CD14-positive monocyte (primary cell): ENCODE measurements at regions not wholly inside any gene's neighbourhood (a gene's known extent, or its start where the extent isn't known, plus 50 kb on each side); places are given as distances from the start of the nearest gene placed in this dataset.

Experiments used
- DNase-seq, 3 donors: peaks; one replicate each; pipeline ENCODE4 v3.0.0-alpha.2; 2011 to 2022
- H2AFZ ChIP-seq: 2 replicates; pipeline ENCODE4 v1.6.0; 2012; ENCODE audit warnings: mild to moderate bottlenecking, low read depth, low read length, inconsistent platforms; ENCODE audit not compliant: insufficient read depth, poor library complexity, severe bottlenecking
- H3K27ac ChIP-seq, 2 donors: 1 replicate in 1 of 2; 2 replicates in 1 of 2; pipeline ENCODE4 v1.5.1; 2012 to 2013; ENCODE audit warnings: low read length in 2 of 2, control low read depth in 1 of 2, inconsistent platforms in 1 of 2, low read depth in 1 of 2, mild to moderate bottlenecking in 1 of 2
- H3K27me3 ChIP-seq, 2 donors: one replicate each; pipeline versions ENCODE4 v1.6.0 to v1.6.1; 2011 to 2013; ENCODE audit warnings: low read length in 2 of 2; ENCODE audit not compliant: control insufficient read depth in 2 of 2, insufficient read depth in 2 of 2
- H3K36me3 ChIP-seq, 2 donors: replicated peaks in 1 of 2; 1 replicate in 1 of 2; 2 replicates in 1 of 2; pipeline versions ENCODE4 v1.5.1 to v1.6.1; 2012 to 2013; ENCODE audit warnings: low read length in 2 of 2, control low read depth in 1 of 2, inconsistent platforms in 1 of 2, mild to moderate bottlenecking in 1 of 2; ENCODE audit not compliant: insufficient read depth in 2 of 2, control insufficient read depth in 1 of 2
- H3K4me1 ChIP-seq, 2 donors: 1 replicate in 1 of 2; 2 replicates in 1 of 2; pipeline versions ENCODE4 v1.5.1 to v1.6.1; 2012 to 2013; ENCODE audit warnings: low read length in 2 of 2, control low read depth in 1 of 2, inconsistent platforms in 1 of 2, mild to moderate bottlenecking in 1 of 2, moderate library complexity in 1 of 2; ENCODE audit not compliant: insufficient read depth in 2 of 2, control insufficient read depth in 1 of 2
- H3K4me2 ChIP-seq: replicated peaks from 2 replicates; pipeline ENCODE3; 2012; ENCODE audit warnings: low read length, moderate library complexity, mild to moderate bottlenecking; ENCODE audit not compliant: poor library complexity, severe bottlenecking; ENCODE audit errors: extremely low read depth
- H3K4me3 ChIP-seq, 3 experiments: fragments of 200-600 bp in 1 of 3; sonication (generic) in 1 of 3; replicated peaks in 1 of 3; 1 replicate in 2 of 3; 2 replicates in 1 of 3; pipeline ENCODE4 v1.5.1; 2011 to 2013; ENCODE audit warnings: low read length in 3 of 3, mild to moderate bottlenecking in 3 of 3, control low read depth in 2 of 3, low read depth in 2 of 3, inconsistent platforms in 1 of 3, moderate library complexity in 1 of 3
- H3K79me2 ChIP-seq: 2 replicates; pipeline ENCODE4 v1.6.0; 2012; ENCODE audit warnings: mild to moderate bottlenecking, control low read depth, inconsistent platforms, low read length, moderate library complexity; ENCODE audit not compliant: insufficient read depth
- H3K9ac ChIP-seq: 2 replicates; pipeline ENCODE4 v1.6.0; 2017; ENCODE audit warnings: low read length, mild to moderate bottlenecking; ENCODE audit not compliant: insufficient read depth, poor library complexity, severe bottlenecking
- H3K9me3 ChIP-seq, 2 donors: replicated peaks in 1 of 2; 1 replicate in 1 of 2; 2 replicates in 1 of 2; pipeline versions ENCODE4 v1.5.1 to v1.6.1; 2012 to 2013; ENCODE audit warnings: low read length in 2 of 2, control low read depth in 1 of 2; ENCODE audit not compliant: control insufficient read depth in 1 of 2, insufficient read depth in 1 of 2
- H4K20me1 ChIP-seq: 2 replicates; pipeline ENCODE4 v1.6.0; 2012; ENCODE audit warnings: mild to moderate bottlenecking, low read length, control low read depth, moderate library complexity; ENCODE audit not compliant: insufficient read depth
- H3K27ac Mint-ChIP-seq, 7 donors: one replicate each; pipeline ENCODE4 v1.8.0; 2020; ENCODE audit warnings: mild to moderate bottlenecking in 7 of 7, mixed read lengths in 7 of 7, moderate library complexity in 6 of 7, inconsistent platforms in 2 of 7
- H3K27me3 Mint-ChIP-seq, 3 donors: one replicate each; pipeline ENCODE4 v1.8.0; 2021 to 2022; ENCODE audit warnings: low read depth in 3 of 3, mild to moderate bottlenecking in 3 of 3, mixed read lengths in 3 of 3, moderate library complexity in 3 of 3, inconsistent platforms in 1 of 3
- H3K36me3 Mint-ChIP-seq, 2 donors: one replicate each; pipeline ENCODE4 v1.8.0; 2020; ENCODE audit warnings: mixed read lengths in 2 of 2, inconsistent platforms in 1 of 2, mild to moderate bottlenecking in 1 of 2
- H3K4me1 Mint-ChIP-seq: one replicate; pipeline ENCODE4 v1.8.0; 2020; ENCODE audit warnings: mild to moderate bottlenecking, mixed read lengths
- H3K4me3 Mint-ChIP-seq, 2 donors: one replicate each; pipeline ENCODE4 v1.8.0; 2020; ENCODE audit warnings: mild to moderate bottlenecking in 2 of 2, mixed read lengths in 2 of 2, moderate library complexity in 1 of 2
- H3K9me3 Mint-ChIP-seq, 7 donors: one replicate each; pipeline ENCODE4 v1.8.0; 2020 to 2022; ENCODE audit warnings: mixed read lengths in 7 of 7, mild to moderate bottlenecking in 6 of 7, moderate library complexity in 6 of 7, inconsistent platforms in 2 of 7
- CTCF ChIP-seq: fragments of 200-600 bp; IDR thresholded peaks from one replicate; pipeline ENCODE4 v1.8.0; 2022; ENCODE audit warnings: antibody characterized with exemption, mild to moderate bottlenecking
- WGBS: methylation state at CpG from one replicate; pipeline ENCODE4 v1.1.5; 2013; ENCODE audit warnings: missing lambda C conversion rate; ENCODE audit not compliant: insufficient coverage; 5-methylcytosine and 5-hydroxymethylcytosine counted together
- intact Hi-C, 2 donors: fragments of 100-400 bp; cut with micrococcal nuclease; formaldehyde crosslinking; loops; one replicate each; pipeline versions ENCODE4 v1.15.0 to v1.15.1; 2023

GRCh38 chr17:77303620-77304019 is 162.9 kb downstream of the SEC14L1 start:
- no peak overlapping the region for H2AFZ ChIP-seq
- no peaks in the 10 kb centered on the region for H3K9me3 Mint-ChIP-seq
- no peaks in the 10 kb centered on the region for H3K79me2 ChIP-seq
- no peak overlapping the region for H3K27ac Mint-ChIP-seq
- no peak for DNase-seq
- H3K27ac ChIP-seq, result no peak overlapping the region
- no peaks in the 10 kb centered on the region for H3K9me3 ChIP-seq
- no peak for TF ChIP-seq CTCF
- no peak overlapping the region for H3K4me2 ChIP-seq
- H3K27me3 ChIP-seq, result peaks cover 0 to 7% of the 10 kb centered on the region in 2 donors
- no peaks in the 10 kb centered on the region for H4K20me1 ChIP-seq
- no peak overlapping the region for H3K4me3 ChIP-seq
- peaks cover 3 to 9% of the 10 kb centered on the region in 2 donors for H3K4me1 ChIP-seq
- no peaks in the 10 kb centered on the region for H3K36me3 ChIP-seq
- intact Hi-C loops, result no loop called here
- H3K9ac ChIP-seq, result no peak overlapping the region
- H3K4me3 Mint-ChIP-seq, result no peak overlapping the region
- peaks cover 8% of the 10 kb centered on the region for H3K4me1 Mint-ChIP-seq
- H3K36me3 Mint-ChIP-seq, result no peaks in the 10 kb centered on the region
- WGBS, result 68% methylated on average over 4 of the region's 6 CpGs
- peaks cover 2 to 13% (median 5%) of the 10 kb centered on the region in 3 donors for H3K27me3 Mint-ChIP-seq

GRCh38 chr17:77304051-77304745 is 163.4 kb downstream of the SEC14L1 start:
- no peaks in the 10 kb centered on the region for H3K9me3 Mint-ChIP-seq
- H3K27me3 Mint-ChIP-seq, result peaks cover 2 to 12% (median 5%) of the 10 kb centered on the region in 3 donors

More at GRCh38 chr17:77304051-77304745, 163.4 kb downstream of the SEC14L1 start:
- Histone ChIP-seq H3K9ac (no peak overlapping the region), H3K4me2 (no peak overlapping the region), H3K4me3 (no peak overlapping the region), H3K27ac (no peak overlapping the region), H3K9me3 (no peaks in the 10 kb centered on the region), H3K27me3 (peaks cover 0 to 7% of the 10 kb centered on the region in 2 donors), H4K20me1 (no peaks in the 10 kb centered on the region), H3K79me2 (no peaks in the 10 kb centered on the region), H2AFZ (no peak overlapping the region), H3K36me3 (no peaks in the 10 kb centered on the region), H3K4me1 (peaks cover 8 to 14% of the 10 kb centered on the region in 2 donors)
- Mint-ChIP-seq H3K4me3 (no peak overlapping the region), H3K27ac (no peak overlapping the region), H3K36me3 (no peaks in the 10 kb centered on the region), H3K4me1 (peaks cover 14% of the 10 kb centered on the region)
- no peak for DNase-seq
- intact Hi-C loops, result no loop called here
- WGBS, result 91% methylated on average over 7 of the region's 17 CpGs
- TF ChIP-seq CTCF, result no peak
